ENCODE measurements at regions not wholly inside any gene's neighbourhood (a gene's known extent, or its start where the extent isn't known, plus 50 kb on each side); places are given as distances from the start of the nearest gene placed in this dataset.

DNA sequence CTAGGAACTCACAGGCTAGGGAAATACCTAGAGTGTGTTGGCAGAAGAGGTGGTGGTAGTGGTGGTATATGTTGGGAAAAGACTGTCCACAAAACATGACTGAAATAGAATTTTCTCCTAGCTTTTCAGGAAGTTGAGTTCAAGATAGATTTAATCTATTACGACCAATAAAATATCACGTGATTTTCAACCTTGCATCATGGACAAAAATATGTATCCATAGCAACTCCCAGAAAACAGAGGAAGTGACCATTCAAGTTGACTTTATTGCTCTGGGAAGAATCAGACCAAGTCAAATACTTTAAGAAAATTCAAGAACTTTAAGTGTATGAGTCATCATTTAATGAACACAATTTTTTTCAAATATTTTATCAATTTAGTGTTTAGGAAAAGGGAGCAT is 347.0 kb upstream of the ZNF385D start:
- TF ChIP-seq POLR2A (IDR thresholded peaks at IDR 0.05) = no peak
- TF ChIP-seq, protein P1, sequence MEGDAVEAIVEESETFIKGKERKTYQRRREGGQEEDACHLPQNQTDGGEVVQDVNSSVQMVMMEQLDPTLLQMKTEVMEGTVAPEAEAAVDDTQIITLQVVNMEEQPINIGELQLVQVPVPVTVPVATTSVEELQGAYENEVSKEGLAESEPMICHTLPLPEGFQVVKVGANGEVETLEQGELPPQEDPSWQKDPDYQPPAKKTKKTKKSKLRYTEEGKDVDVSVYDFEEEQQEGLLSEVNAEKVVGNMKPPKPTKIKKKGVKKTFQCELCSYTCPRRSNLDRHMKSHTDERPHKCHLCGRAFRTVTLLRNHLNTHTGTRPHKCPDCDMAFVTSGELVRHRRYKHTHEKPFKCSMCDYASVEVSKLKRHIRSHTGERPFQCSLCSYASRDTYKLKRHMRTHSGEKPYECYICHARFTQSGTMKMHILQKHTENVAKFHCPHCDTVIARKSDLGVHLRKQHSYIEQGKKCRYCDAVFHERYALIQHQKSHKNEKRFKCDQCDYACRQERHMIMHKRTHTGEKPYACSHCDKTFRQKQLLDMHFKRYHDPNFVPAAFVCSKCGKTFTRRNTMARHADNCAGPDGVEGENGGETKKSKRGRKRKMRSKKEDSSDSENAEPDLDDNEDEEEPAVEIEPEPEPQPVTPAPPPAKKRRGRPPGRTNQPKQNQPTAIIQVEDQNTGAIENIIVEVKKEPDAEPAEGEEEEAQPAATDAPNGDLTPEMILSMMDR (IDR thresholded peaks at IDR 0.05) = no peak
- no peak for TF ChIP-seq POLR2AphosphoS5 (IDR thresholded peaks at IDR 0.05)
